Small intestine (tissue), 7 donors: ENCODE measurements at regions not wholly inside any gene's neighbourhood (a gene's known extent, or its start where the extent isn't known, plus 50 kb on each side); places are given as distances from the start of the nearest gene placed in this dataset.

Experiments used
- DNase-seq, 2 donors: peaks; one replicate each; pipeline versions ENCODE4 v3.0.0 to v3.0.0-alpha.2; 2013
- FAIRE-seq: peaks from 2 replicates; lab custom pipeline; 2012; peaks lifted over from hg19 to GRCh38; lab: Jason Lieb, UNC
- H3K27ac ChIP-seq, 3 donors: one replicate each; pipeline ENCODE4 v1.5.1; 2013; ENCODE audit warnings: low read length in 2 of 3, mild to moderate bottlenecking in 2 of 3, control low read depth in 1 of 3, inconsistent platforms in 1 of 3, low read depth in 1 of 3, moderate library complexity in 1 of 3
- H3K27me3 ChIP-seq, 3 donors: one replicate each; pipeline ENCODE4 v1.6.1; 2013; ENCODE audit warnings: low read length in 3 of 3, inconsistent platforms in 1 of 3; ENCODE audit not compliant: control insufficient read depth in 3 of 3, insufficient read depth in 3 of 3
- H3K36me3 ChIP-seq, 3 donors: one replicate each; pipeline ENCODE4 v1.6.1; 2013; ENCODE audit warnings: low read length in 3 of 3, inconsistent platforms in 1 of 3, low read depth in 1 of 3, mild to moderate bottlenecking in 1 of 3, moderate library complexity in 1 of 3; ENCODE audit not compliant: control insufficient read depth in 3 of 3, insufficient read depth in 2 of 3
- H3K4me1 ChIP-seq, 3 donors: one replicate each; pipeline ENCODE4 v1.6.1; 2013; ENCODE audit warnings: low read length in 2 of 3, inconsistent platforms in 1 of 3, low read depth in 1 of 3, mild to moderate bottlenecking in 1 of 3, moderate library complexity in 1 of 3; ENCODE audit not compliant: control insufficient read depth in 3 of 3, insufficient read depth in 2 of 3
- H3K4me3 ChIP-seq, 3 donors: one replicate each; pipeline ENCODE4 v1.5.1; 2013; ENCODE audit warnings: low read length in 3 of 3, control low read depth in 1 of 3, inconsistent platforms in 1 of 3, low read depth in 1 of 3, mild to moderate bottlenecking in 1 of 3, moderate library complexity in 1 of 3
- H3K9me3 ChIP-seq, 2 donors: one replicate each; pipeline ENCODE4 v1.6.1; 2013; ENCODE audit warnings: low read depth in 1 of 2, low read length in 1 of 2; ENCODE audit not compliant: control insufficient read depth in 2 of 2, insufficient read depth in 1 of 2
- WGBS, 3 donors: extraction: QIAGEN DNeasy Blood & Tissue Kit; methylation state at CpG; one replicate each; pipeline ENCODE4 v1.1.7; 2013; 5-methylcytosine and 5-hydroxymethylcytosine counted together
- donor health status: healthy with polysubstance abuse.
- donor health status: control.
- donor health status: control.
- donor health status: Bipolar disorder and iron deficiency.
- donor health status: healthy.

GRCh38 chr11:104291646-104292045, 127.7 kb upstream of the PDGFD start:
- Histone ChIP-seq H3K4me3 (no peak overlapping the region), H3K9me3 (no peaks in the 10 kb centered on the region), H3K27ac (no peak overlapping the region), H3K27me3 (no peaks in the 10 kb centered on the region), H3K36me3 (no peaks in the 10 kb centered on the region), H3K4me1 (no peaks in the 10 kb centered on the region)
- DNase-seq (no peak), FAIRE-seq (no peak)
- WGBS, 3 donors = 64 to 79% (median 78%) methylated on average over 2 of the region's 2 CpGs

GRCh38 chr11:104286129-104286528, 122.2 kb upstream of the PDGFD start:
- H3K9me3 ChIP-seq = no peaks in the 10 kb centered on the region
- DNase-seq (no peak), FAIRE-seq (no peak)
- no peaks in the 10 kb centered on the region for H3K36me3 ChIP-seq
- no peak overlapping the region for H3K27ac ChIP-seq
- no peak overlapping the region for H3K4me3 ChIP-seq
- no peaks in the 10 kb centered on the region for H3K4me1 ChIP-seq
- no peaks in the 10 kb centered on the region for H3K27me3 ChIP-seq
- WGBS, 3 donors = 52 to 65% (median 62%) methylated on average over 1 of the region's 1 CpG

- Histone ChIP-seq H3K27me3 (no peaks in the 10 kb centered on the region), H3K4me1 (no peaks in the 10 kb centered on the region), H3K36me3 (no peaks in the 10 kb centered on the region), H3K27ac (no peak overlapping the region), H3K9me3 (peaks cover 0 to 3% of the 10 kb centered on the region in 2 donors), H3K4me3 (no peak overlapping the region)
- DNase-seq = no peak
- no peak for FAIRE-seq
Observed at GRCh38 chr11:104279587-104279986, 115.6 kb upstream of the PDGFD start.

GRCh38 chr11:104275992-104276391, 112.0 kb upstream of the PDGFD start:
- H3K4me1 ChIP-seq = no peaks in the 10 kb centered on the region
- no peak overlapping the region for H3K4me3 ChIP-seq
- no peak for DNase-seq
- no peaks in the 10 kb centered on the region for H3K36me3 ChIP-seq
- peaks cover 0 to 3% of the 10 kb centered on the region in 2 donors for H3K9me3 ChIP-seq
- 57 to 62% (median 61%) methylated on average over 2 of the region's 2 CpGs for WGBS, 3 donors
- no peak overlapping the region for H3K27ac ChIP-seq
- H3K27me3 ChIP-seq = no peaks in the 10 kb centered on the region
- FAIRE-seq = no peak

GRCh38 chr11:104260456-104260855, 96.5 kb upstream of the PDGFD start:
- Histone ChIP-seq H3K27me3 (no peaks in the 10 kb centered on the region), H3K9me3 (no peaks in the 10 kb centered on the region), H3K36me3 (no peaks in the 10 kb centered on the region), H3K4me1 (no peaks in the 10 kb centered on the region), H3K27ac (no peak overlapping the region), H3K4me3 (no peak overlapping the region)
- FAIRE-seq = no peak
- 63 to 78% (median 64%) methylated on average over 2 of the region's 2 CpGs for WGBS, 3 donors
- no peak for DNase-seq

- H3K9me3 ChIP-seq = no peaks in the 10 kb centered on the region
- no peaks in the 10 kb centered on the region for H3K27me3 ChIP-seq
- FAIRE-seq (no peak), DNase-seq (no peak)
- H3K36me3 ChIP-seq = no peaks in the 10 kb centered on the region
- WGBS, 3 donors = 56 to 63% (median 57%) methylated on average over 4 of the region's 4 CpGs
- no peak overlapping the region for H3K27ac ChIP-seq
- H3K4me1 ChIP-seq = no peaks in the 10 kb centered on the region
- H3K4me3 ChIP-seq = no peak overlapping the region
Observed at GRCh38 chr11:104259121-104259610, 95.2 kb upstream of the PDGFD start.

- Histone ChIP-seq H3K27ac (no peak overlapping the region), H3K4me3 (no peak overlapping the region), H3K36me3 (no peaks in the 10 kb centered on the region), H3K27me3 (no peaks in the 10 kb centered on the region), H3K9me3 (no peaks in the 10 kb centered on the region), H3K4me1 (no peaks in the 10 kb centered on the region)
- FAIRE-seq (no peak), DNase-seq (no peak)
- 71 to 74% (median 72%) methylated on average over 2 of the region's 2 CpGs for WGBS, 3 donors
Observed at GRCh38 chr11:104256525-104256924, 92.6 kb upstream of the PDGFD start.

- WGBS, 3 donors = 41 to 44% (median 43%) methylated on average over 8 of the region's 8 CpGs
- Histone ChIP-seq H3K9me3 (no peaks in the 10 kb centered on the region), H3K4me1 (no peaks in the 10 kb centered on the region), H3K27ac (no peak overlapping the region), H3K36me3 (no peaks in the 10 kb centered on the region), H3K4me3 (no peak overlapping the region), H3K27me3 (no peaks in the 10 kb centered on the region)
- FAIRE-seq (no peak), DNase-seq (peak; percentile 2 to 32)
Observed at GRCh38 chr11:104254347-104254746, 90.4 kb upstream of the PDGFD start.

- H3K4me3 ChIP-seq = no peak overlapping the region
- WGBS, 3 donors = 61 to 71% (median 68%) methylated on average over 3 of the region's 3 CpGs
- no peaks in the 10 kb centered on the region for H3K9me3 ChIP-seq
- FAIRE-seq (no peak), DNase-seq (no peak)
- H3K27ac ChIP-seq = no peak overlapping the region
- H3K27me3 ChIP-seq = no peaks in the 10 kb centered on the region
- no peaks in the 10 kb centered on the region for H3K36me3 ChIP-seq
- no peaks in the 10 kb centered on the region for H3K4me1 ChIP-seq
Observed at GRCh38 chr11:104246590-104246989, 82.6 kb upstream of the PDGFD start.
